Suprapubic skin (tissue), 3 donors: ENCODE measurements at regions not wholly inside any gene's neighbourhood (a gene's known extent, or its start where the extent isn't known, plus 50 kb on each side); places are given as distances from the start of the nearest gene placed in this dataset.

ENCODE experiments used
- POLR2A ChIP-seq, 2 donors: fragments of 450-650 bp; IDR thresholded peaks; one replicate each; pipeline ENCODE4 v1.6.1; 2017; ENCODE audit warnings: antibody characterized with exemption in 2 of 2, mild to moderate bottlenecking in 2 of 2, moderate library complexity in 2 of 2
- TF ChIP-seq, protein P1 (sequence below), 2 donors: fragments of 200-600 bp in 1 of 2; fragments of 450-650 bp in 1 of 2; sonication (generic) in 1 of 2; IDR thresholded peaks; one replicate each; pipeline ENCODE4 v1.5.1; 2016 to 2019; ENCODE audit warnings: antibody characterized with exemption in 2 of 2, mild to moderate bottlenecking in 1 of 2, moderate library complexity in 1 of 2

DNA sequence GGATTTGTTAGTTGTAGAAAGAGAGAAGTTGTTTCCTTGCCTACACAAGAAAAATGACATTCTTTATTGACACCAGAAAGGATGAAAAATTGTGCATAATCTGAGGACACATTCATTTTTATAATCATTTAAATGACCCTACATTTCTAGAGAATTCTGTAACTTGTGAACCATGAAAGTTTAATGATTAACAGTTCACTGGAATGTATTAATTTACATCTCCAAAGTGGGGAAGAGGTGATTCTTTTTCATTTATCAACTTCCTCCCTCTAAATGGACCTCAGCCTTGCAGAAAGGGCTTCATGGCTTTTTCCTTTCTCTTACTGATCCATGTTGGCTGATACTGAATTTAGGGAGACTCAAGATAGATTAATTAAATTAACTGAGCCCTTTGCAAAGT, 565.2 kb upstream of the LINC00305 start:
- TF ChIP-seq, protein P1, sequence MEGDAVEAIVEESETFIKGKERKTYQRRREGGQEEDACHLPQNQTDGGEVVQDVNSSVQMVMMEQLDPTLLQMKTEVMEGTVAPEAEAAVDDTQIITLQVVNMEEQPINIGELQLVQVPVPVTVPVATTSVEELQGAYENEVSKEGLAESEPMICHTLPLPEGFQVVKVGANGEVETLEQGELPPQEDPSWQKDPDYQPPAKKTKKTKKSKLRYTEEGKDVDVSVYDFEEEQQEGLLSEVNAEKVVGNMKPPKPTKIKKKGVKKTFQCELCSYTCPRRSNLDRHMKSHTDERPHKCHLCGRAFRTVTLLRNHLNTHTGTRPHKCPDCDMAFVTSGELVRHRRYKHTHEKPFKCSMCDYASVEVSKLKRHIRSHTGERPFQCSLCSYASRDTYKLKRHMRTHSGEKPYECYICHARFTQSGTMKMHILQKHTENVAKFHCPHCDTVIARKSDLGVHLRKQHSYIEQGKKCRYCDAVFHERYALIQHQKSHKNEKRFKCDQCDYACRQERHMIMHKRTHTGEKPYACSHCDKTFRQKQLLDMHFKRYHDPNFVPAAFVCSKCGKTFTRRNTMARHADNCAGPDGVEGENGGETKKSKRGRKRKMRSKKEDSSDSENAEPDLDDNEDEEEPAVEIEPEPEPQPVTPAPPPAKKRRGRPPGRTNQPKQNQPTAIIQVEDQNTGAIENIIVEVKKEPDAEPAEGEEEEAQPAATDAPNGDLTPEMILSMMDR (IDR thresholded peaks at IDR 0.05) = no peak
- TF ChIP-seq POLR2A (IDR thresholded peaks at IDR 0.05) = no peak
